Dedifferentiated amniotic fluid mesenchymal stem cell (primary cell): ENCODE measurements at regions not wholly inside any gene's neighbourhood (a gene's known extent, or its start where the extent isn't known, plus 50 kb on each side); places are given as distances from the start of the nearest gene placed in this dataset.
"Not testable (repeated sequence)": the region's sequence is repeated elsewhere in the genome, so short reads cannot be mapped to it uniquely, and the experiment has no call there.

Experiments
- DNase-seq: peaks from one replicate; pipeline ENCODE4 v3.0.0-alpha.2; 2016; ENCODE audit errors: extremely low spot score

- no peak for DNase-seq
These were observed 103.8 kb upstream of the CHORDC1 start for GRCh38 chr11:90326647-90327046.

DNA sequence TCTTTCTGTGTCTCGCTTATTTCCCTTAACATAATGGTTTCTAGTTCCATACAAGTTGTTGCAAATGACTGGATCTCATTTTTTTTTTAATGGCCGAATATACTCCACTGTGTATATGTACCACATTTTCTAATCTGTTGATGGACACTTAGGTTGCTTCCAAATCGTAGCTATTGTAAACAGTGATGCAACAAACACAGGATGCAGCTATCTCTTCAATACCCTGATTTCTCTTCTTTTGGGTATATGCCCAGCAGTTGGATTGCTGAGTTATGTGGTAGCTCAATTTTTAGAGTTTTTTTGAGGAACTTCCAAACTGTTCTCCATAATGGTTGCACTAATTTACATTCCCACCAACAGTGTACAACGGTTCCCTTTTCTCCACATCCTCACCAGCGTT lies 100.4 kb upstream of the CHORDC1 start:
- no peak for DNase-seq

DNA sequence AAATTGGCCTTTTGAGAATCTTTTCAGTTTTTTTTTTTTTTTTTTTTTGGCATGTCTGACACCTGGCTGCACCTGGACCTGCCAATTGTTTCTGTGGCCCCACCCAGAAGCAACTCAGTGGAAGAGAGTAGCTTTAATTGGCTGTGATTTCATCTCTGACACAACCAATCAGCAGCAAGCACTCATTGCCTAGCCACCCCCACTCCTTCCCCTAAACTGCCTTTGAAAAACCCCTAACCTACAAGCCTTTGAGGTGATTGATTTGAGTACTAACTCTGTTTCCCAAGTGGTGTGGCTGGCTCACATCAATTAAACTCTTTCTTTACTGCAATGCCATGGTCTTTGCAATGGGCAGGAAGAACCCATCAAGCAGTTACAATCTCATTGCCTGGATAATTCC lies 98.2 kb upstream of the CHORDC1 start:
- DNase-seq = no peak

DNA sequence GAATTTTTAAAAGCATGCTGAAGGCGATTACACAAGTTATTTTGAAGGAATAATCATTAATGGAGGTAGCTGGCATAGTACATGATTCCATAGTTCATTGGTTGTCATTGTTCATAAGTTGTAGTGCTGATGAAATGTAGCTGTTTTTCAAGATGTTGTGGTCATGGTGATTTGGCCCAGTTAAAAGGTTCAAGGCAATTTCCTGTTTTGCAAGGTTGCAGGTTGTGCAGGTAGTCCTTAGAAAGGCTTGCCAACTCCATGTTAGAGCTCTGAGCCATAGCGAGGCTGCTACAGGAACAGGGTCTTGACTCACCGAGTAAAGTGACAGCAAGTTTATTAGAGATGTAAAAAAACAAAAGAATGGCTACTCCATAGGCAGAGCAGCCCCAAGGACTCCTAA lies 95.8 kb upstream of the CHORDC1 start:
- no peak for DNase-seq

DNA sequence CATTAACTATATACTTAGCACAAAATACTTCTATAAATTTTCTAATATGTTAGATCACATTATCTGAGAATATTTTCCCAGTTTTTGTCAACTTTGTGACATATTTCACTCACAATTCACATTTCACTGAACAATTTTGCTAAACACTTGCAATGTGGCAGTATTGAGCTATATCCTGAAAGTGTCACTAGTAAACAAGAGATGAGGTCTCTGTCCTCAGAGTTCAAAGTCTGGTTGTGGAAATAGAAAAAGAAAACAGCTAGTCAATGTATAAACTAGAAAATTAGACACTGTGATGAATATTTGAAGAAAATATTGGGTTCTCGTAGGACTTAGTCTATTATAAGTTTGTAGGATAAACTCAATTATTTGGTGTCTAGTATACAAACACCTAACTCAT lies 87.4 kb upstream of the CHORDC1 start:
- DNase-seq = no peak

GRCh38 chr11:90309693-90310092 lies 86.8 kb upstream of the CHORDC1 start:
- no peak for DNase-seq

- DNase-seq = no peak
These were observed 71.7 kb upstream of the CHORDC1 start for GRCh38 chr11:90294526-90294925.

- DNase-seq = no peak
These were observed 71.2 kb upstream of the CHORDC1 start for GRCh38 chr11:90294091-90294490.

- DNase-seq = peak; percentile 26
These were observed 65.5 kb upstream of the CHORDC1 start for GRCh38 chr11:90288212-90288821.

- DNase-seq = no peak
These were observed 63.8 kb upstream of the CHORDC1 start for GRCh38 chr11:90286640-90287039.

- no peak for DNase-seq
These were observed 61.3 kb upstream of the CHORDC1 start for GRCh38 chr11:90284171-90284570.

- DNase-seq = not testable (repeated sequence)
These were observed 59.8 kb upstream of the CHORDC1 start for GRCh38 chr11:90282551-90283071.

DNA sequence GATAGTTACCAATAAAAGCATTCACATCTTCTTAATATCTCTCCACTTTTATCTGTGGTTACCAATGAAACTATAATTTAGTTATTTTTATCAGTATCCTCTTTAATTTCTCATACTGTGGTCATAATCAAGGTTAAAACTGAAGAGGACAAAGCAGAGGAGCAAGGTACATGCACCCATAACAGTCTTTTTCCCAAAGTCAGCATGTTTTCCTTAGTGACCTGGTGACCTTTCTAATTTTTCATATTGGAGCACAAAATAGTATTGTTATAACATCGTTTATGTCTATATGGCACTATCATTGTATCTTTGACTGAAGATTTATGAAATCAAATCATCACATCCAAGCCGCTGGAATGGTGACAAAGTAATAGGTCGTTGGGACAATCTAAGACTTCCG lies 51.5 kb upstream of the CHORDC1 start:
- DNase-seq = no peak
